DMS114 treated with DMSO at 0.1 percent for 48 hours (cell line): ENCODE measurements at regions not wholly inside any gene's neighbourhood (a gene's known extent, or its start where the extent isn't known, plus 50 kb on each side); places are given as distances from the start of the nearest gene placed in this dataset.

Source experiments
- DNase-seq: peaks from one replicate; lab custom pipeline; 2025; ENCODE audit not compliant: unreplicated experiment; lab: John Stamatoyannopoulos, UW

DNA sequence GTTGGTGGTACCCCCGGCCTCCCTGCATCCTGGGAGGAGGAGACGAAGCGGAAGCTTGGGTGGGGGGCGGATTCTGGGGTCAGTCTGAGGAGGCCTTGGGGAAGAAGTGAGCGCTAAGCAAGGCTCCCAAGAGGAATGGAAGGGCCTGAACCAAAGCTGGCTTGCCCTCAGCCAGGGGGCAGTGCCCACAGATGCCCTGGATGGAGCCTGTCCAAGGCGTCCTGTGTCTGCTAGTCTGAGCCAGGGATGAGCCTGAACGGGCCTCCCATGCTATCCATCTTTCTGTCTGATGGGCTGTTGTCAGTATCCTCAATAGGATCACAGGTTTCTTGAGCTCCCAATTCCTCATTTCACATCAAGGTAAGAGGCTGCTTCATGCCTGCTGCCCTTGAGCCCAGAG is 122.3 kb upstream of the LHX1 start:
- no peak for DNase-seq

DNA sequence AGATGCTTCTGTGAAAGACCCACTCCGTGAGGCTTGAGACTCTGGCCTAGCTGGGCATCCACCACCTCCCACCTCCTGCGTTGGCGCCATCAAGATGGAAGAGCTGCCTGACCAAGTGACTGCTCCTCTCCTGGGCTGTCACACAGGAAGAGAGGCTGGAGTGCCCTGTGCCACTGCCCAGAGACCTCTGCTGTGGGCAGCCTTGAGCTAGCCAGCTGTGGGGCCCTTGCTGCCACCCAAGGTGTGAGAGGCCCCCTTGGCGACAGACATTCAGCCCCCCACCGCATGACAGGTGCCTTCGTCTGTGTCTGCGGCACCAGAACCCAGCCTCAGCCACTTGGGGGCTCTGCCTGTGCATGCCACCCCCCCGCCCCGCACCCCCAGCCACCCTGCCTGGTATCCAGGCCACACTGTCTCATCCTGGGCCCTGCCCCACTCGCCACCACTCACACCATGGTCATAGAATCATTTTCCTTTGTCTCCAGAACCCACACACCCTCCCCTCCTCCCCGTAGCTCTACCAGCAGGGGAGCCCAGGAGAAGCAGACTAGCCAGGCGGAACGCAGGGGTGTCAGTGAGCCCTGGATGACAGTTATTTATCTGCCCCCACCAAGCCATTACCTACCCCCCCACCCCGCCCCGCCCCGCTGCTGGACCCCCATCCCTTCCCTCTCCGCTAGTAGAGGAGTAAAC is 120.9 kb upstream of the LHX1 start:
- DNase-seq, result no peak

DNA sequence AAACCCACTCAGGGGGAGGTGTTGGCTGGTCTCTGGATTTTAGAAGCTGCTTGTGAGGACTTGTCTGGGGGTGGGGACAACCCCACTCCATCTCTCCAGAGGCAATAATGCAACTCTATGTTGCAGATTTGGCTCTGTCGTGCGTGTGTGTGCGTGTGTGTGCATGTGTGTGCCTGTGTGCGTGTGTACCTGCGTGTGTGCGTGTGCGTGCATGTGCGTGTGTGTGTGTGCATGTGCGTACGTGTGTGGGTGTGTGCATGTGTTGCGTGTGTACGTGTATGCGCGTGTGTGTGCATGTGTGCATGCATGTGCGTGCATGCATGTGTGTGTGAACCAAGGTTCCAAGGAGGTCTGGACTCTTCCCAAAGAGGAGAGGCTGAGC is 120.4 kb upstream of the LHX1 start:
- no peak for DNase-seq

DNA sequence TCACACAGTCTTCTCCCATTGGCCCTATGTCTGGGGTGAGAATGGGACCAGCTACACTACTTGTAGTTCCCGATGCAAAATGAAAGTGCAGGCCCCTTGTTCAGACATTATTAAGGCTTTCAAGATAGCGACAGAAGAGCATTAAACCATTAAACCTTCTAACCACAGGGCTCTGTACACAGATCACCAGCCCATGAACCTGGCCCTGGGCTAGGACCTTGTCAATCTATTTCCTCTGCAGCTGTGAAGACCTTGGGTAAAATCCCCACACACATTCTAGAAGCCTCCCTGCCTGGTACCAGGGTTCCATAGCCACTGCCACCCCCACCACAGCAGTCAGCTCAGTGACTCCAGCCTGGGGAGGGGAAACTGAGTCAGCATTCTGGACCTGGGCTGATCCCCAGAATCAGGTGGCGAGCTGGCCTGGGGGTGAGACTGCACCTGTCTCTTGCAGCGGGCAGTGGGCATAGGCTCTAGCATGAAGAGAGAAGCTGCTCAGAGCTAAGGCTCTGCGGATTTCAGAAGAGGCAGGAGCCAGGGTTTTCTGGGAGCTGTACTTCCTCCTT is 119.7 kb upstream of the LHX1 start:
- DNase-seq, result no peak

DNA sequence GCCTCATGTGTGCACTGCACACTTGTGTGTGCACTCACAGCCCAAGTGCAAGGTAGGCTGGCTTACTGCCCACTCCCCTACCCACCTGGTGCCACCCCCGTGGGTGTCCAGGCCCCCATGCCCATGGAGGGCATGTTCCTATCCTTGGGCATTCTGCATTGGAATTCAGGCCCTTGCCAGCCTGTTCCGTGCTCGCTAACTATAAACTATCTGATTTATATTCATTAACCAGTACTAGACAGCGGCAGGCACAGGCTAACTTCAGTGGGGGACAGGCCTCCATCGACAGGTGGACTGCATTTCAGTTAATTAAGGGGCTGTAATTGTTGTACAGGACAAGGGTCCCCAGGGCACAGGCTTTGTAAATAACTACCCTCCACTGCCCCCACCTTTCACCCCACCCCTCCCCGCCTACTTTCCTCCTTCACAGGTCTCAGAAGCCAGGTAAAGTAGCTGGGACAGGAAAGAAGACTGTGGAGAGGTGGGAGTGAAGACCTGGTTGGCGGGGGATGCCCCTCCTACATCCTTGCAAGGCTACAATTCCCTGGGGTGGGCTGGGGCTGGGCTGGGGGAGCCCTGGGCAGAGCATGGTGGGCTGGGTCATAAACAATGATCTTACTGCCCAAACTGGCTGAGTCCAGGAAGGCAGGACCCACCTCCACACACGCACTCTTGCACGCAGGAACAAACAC is 119.0 kb upstream of the LHX1 start:
- DNase-seq, result no peak

DNA sequence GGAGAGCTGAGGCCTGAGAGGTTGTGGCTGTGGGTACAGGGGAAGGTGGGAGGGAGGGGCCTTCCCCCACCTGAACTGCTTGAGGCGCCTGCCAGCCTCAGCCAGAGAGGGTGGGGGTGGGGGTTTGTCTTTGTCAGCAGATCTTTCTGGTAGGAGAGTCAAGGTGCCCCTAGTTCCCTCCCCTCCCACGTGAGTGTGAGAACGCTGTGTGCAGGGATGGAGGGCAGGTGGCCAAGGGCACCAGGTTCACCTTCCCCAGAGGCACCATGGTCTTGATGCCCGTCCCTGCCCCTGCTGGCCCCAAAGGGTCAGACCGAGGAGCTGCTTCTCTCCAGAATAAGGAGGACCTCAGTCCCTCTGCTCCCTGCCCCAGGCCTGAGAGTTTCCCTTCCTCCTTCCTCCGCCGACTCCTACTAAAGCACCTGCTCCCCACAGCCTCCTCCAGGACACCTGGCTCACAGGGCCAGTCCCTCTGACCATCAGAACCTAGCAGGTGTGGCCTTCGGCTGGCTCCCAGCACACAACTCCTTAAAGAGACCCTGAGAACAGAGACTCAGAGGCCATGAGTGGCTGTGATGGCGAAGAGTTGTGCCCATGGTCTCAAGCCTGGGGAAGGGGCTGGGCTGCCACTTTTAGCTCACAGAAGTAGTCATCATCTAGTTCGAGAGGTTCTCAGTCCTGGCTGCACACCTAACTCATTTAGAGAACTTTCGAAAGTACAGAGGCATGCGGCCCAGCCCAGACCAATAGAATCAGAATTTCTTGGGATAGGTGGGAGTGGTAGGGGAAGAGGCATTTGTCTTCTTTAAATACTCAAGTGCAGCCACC is 113.2 kb upstream of the LHX1 start:
- no peak for DNase-seq

DNA sequence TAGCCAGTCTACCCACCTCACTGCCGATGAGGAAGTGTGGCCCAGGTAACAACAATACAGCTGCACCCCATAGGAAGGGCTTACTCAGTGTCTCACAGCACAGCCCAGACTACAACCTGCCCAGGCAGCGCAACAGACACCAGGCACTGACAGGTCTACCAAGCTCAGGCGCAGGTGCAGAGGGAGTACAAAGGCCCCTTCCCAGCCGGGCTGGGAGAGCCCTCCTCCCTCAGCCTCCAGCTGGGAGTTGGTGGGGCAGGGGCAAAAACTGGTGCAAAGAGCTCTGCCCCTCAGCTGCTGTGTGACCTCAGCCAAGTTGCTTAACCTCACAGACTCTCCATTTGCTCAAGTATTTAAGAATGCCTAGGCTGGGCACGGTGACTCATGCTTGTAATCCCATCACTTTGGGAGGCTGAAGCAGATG is 112.6 kb upstream of the LHX1 start:
- no peak for DNase-seq

DNA sequence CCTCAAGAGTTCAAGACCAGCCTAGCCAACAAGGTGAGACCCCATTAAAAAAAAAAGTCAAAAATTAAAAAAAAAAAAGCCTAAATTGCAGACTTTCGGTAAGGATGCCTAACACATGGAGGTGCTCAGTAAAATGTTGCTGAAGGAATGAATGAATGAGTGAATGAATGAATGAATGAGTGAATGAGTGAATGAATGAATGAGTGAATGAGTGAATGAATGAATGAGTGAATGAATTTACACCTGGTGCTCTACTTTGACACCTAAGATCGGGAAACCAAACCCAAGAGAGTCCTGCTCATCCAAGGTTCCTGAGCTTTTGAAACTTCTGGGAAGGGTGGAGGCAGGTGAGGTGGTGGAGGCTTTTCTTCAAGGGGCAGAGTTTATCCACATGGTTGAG is 112.2 kb upstream of the LHX1 start:
- no peak for DNase-seq

DNA sequence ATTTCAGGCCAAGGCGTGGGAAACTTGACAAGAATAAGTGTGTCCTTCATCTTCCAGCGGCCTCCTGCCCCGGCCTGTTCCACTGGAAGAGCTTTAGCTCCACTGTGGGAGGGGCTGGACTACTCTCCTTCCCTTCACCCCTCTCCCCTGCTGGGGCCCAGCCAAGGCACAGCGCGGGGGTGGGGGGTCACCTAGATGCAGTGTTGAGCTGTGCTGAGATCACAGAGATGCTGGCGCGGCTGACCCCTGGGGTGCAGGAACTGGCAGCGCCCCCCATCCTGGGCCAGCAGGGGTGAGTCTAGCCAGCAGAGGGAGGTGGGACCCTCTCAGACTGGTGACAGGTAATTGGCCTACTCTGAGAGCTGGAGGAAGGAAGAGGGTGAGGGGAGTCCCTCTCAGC is 111.8 kb upstream of the LHX1 start:
- no peak for DNase-seq

DNA sequence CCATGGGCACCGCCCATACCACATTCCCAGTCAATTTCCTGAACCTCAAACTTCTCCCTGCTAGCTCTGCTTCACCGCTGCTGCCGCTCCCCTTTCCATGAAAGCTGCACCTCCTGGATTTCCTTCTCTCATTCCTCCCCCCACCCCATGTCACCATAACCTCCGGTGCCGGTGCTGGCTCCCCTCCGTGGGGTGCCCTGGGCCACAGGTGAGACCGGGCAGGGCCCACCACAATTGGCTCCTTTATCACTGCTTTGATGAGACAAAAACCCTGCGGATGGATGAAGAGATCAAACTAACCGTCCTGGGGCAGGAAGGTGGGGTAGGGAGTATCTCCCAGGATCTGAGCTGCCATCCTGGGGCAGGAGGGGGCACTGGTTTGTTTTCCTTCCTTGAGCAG is 111.3 kb upstream of the LHX1 start:
- DNase-seq, result no peak

DNA sequence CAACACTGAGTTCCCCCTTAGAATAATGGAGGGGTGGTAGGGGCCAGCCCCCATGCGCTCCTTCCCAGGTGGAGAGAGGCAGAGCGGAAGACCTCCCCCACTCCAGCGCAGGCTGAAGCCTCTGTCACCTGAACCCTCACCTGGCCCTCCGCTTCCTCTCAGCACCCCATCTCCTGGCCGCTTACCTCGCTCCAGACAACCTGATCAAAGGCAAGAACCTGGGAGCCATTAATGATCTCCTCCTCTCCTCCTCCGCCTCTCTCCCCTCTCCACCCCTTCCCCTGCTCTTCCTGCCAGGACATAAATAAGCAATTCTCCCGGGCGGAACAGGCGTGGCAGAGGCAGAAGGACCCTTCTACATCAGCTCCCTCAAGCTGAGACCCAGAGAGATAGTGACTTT is 110.2 kb upstream of the LHX1 start:
- no peak for DNase-seq

DNA sequence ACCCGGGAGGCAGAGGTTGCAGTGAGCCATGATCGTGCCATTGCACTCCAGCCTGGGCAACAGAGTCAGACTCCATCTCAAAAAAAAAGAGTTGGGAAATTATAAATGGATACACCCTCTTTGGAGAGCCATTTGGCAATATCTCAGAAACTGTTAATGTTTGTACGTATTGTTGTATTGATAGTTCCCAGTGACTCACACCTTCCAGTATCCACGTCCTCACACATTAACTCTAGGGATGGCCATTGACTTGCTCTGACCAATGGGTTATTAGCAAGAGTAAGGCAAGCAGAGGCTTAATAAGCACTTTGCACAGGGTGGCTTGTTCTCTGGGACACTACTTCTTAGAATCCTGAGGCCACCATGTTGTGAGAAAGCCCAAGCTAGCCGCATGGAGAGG is 107.6 kb upstream of the LHX1 start:
- no peak for DNase-seq

DNA sequence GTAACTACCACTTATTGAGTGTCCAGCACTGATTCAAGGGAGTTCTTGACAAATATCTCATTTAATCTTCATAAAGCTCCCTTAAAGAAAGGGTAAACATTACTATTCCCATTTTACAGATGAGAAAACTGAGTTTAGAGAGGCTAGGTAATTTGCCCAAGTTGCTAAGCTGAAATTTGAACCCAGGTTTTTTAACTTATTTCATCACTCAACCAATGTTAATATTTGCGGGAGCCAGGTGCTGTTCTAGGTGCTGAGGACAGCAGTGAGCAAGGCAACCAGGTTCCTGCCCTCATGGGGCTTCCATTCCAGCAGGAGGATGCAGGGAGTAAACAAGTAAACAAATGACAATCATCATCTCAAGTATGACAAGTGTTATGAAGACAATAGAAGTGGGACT is 104.0 kb upstream of the LHX1 start:
- no peak for DNase-seq

DNA sequence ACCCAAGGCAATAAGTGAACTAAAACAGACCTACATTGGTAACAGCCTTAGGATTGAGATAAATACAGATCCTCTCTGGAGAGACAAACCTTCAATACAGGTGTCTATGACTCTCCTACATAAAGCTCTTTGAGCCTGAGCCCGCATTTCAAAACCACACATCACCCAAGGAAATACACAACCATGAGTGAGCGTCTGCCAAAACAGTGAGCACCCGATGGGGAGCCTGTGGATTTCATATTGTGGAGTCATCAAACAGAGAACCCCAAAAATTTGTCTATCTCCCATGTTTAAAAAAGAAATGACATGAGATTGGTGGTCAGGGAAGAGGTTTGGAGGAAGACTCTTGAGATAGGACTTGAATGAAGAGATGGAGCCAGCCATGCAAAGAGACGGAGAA is 102.2 kb upstream of the LHX1 start:
- DNase-seq, result no peak

DNA sequence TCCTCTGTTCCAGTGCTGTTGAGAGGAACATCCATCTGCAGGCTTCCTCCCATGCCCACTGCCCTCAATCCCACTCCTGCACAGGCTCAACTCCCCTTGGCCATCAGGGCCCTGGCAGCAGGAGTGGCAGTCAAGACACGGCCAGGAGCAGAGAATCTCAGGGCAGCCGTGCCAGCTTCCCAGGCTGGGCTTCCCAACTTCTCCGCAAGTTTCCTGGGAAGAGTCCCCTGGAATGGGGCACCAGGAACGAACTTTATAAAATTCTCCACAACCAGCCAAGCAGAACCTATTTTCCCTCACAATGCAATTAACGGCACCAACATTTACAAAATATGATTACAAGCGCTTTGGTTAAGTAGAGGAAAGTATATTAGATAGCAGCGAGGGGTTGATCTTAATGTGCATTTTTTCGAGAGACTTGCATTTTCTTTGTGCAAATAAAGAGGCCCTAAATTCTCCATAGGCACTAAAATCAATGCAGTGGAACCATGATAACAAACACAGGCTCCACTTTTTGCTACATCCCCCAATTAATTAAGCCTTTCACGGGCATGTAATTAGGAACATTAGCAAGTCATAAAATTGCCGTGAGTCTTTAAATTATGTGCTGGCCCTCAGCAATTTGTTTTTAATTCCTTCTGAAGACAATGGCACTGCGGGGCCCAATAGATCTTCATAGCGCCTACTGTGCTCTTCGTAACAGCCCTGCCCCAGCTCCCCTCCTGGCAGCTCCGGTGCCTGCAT is 99.9 kb upstream of the LHX1 start:
- no peak for DNase-seq

DNA sequence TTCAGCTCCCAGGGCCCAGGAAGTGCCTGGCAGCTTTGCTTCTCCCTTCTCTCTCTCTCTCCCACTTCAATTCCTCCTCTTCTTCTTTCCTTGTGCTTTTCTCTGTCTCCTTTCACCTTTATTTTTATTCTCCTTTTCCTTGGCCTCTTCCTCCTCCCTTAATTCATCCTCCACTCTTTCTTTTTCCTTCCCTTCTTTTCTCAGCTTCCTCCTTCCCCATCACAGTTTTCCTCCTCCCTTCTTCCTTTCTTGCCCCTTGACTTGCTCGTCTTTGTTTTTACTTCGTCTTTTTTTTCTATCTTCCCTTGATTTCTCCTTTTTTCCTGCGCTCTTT is 99.4 kb upstream of the LHX1 start:
- DNase-seq, result no peak

DNA sequence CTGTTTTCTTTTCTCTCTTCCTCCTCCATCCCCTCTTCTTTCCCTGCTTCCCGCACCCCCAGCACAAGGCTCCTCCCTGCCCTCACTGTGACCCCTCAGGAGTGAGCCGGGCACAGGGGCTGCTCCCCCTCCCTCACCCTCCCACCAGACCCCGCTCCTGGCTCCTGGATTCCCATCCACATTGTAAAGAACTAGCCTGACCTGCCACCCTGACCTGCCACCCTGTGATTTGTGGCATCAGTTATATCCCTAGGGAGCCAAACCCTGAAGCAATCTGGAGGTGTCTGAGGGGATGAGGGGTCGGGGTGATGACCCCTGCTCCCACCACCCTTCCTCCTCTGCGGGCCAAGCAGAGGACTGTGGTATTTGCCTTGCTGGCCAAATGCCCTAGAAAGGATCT is 98.0 kb upstream of the LHX1 start:
- DNase-seq, result no peak

DNA sequence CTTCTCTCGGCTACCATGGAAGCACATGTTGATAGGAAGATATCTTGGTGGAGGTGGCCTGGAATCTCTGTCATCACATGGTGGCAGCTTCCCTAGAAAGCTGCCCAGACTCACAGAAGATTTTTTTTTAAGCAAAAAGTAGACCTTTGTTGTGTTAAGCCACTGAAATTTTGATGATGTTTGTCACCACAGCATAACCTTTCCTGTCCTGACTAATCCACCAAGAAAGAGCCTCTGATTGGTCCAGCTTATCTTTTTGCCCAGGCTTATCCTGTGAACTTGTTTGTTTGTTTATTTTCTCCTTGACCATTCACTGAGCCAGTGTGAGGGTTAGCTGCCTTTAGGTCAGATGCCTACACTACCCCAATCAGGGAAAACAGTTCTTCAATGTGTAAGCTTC is 96.5 kb upstream of the LHX1 start:
- no peak for DNase-seq

DNA sequence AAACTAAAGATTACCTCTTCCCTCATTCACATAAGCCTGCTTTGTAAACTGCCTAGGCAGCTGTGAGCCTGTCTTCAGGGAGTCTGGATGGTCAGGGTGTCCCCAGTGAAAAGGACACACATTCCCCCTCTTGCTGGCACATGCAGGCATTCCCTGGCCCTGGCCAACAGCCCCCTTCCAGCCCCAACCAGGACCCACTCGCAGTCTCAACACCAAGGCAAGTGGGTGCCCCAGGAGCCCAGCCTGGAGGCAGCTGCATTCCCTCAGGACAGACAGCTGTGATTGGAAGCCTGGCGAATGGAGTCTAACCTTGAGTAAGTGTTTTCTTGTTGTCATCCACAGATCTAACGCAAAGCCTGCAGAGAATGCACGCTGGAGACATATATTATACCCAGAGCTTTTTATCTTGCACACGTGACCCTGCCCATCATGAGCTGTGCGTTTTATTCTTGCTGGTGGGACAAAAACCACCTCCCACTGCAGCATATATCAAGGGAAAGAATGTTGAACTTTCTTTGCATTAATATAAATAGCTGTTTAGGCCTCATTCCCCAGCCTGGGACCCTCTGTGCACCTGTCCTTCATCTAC is 95.0 kb upstream of the LHX1 start:
- DNase-seq, result no peak

DNA sequence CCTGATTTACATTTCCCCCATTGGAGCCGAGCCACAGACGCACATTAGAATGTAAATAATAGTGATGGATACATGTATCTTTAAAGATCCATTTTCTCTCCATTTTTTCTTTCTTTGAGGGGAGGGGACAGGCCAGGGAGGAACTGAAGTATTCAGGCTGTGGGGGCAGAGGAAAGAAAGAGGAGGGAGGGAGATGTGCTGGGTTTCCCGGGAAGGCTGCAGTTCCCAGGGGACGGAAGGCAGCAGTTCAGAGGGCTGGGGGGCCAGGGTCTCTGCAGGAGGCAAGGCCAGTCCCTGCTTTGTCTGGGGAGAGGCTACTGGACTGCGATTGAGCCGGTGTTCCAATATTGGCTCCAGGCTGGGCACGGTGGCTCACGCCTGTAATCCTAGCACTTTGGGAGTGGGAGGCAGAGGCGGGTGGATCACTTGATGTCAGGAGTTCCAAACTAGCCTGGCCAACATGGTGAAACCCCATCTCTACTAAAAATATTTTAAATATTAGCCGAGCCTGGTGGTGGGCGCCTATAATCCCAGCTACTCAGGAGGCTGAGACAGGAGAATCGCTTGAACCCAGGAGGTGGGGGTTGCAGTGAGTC is 94.2 kb upstream of the LHX1 start:
- DNase-seq, result no peak

DNA sequence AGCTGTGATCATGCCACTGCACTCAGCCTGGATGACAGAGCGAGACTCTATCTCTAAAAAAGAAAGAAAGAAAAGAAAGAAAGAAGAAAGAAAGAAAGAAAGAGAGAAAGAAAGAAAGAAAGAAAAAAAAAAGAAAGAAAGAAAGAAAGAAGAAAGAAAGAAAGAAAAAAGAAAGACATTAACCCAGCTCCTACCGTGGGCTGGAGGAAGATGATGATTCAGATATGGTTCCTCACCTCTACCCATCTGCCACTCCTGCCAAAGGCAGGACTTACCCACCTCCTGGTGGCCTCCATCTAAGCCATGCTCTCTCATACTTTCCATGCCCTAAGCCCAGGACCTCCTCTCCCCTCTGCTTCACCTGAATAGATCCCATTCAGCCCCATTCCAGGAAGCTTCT is 93.3 kb upstream of the LHX1 start:
- DNase-seq, result no peak
